Tibial artery (tissue), 4 donors: ENCODE measurements at regions not wholly inside any gene's neighbourhood (a gene's known extent, or its start where the extent isn't known, plus 50 kb on each side); places are given as distances from the start of the nearest gene placed in this dataset.

Experiments used
- DNase-seq, 2 donors: peaks; one replicate each; pipeline ENCODE4 v3.0.0-alpha.2; 2019
- H3K27ac ChIP-seq, 2 donors: fragments of 200-600 bp; sonication (generic) in 1 of 2; 1 replicate in 1 of 2; 2 replicates in 1 of 2; pipeline ENCODE4 v1.5.1; 2018 to 2019; ENCODE audit warnings: mild to moderate bottlenecking in 1 of 2
- H3K27me3 ChIP-seq, 2 donors: fragments of 200-600 bp; sonication (generic) in 1 of 2; one replicate each; pipeline versions ENCODE4 v1.5.1 to v1.6.0; 2016 to 2019
- H3K36me3 ChIP-seq, 3 donors: fragments of 200-600 bp; sonication (generic) in 2 of 3; one replicate each; pipeline ENCODE4 v1.5.1; 2016 to 2019; ENCODE audit warnings: mild to moderate bottlenecking in 2 of 3
- H3K4me1 ChIP-seq, 4 donors: fragments of 200-600 bp; sonication (generic) in 2 of 4; 1 replicate in 3 of 4; 2 replicates in 1 of 4; pipeline ENCODE4 v1.5.1; 2016 to 2019
- H3K4me3 ChIP-seq, 2 donors: fragments of 200-600 bp; sonication (generic) in 1 of 2; 1 replicate in 1 of 2; 2 replicates in 1 of 2; pipeline ENCODE4 v1.5.1; 2018 to 2019; ENCODE audit warnings: mild to moderate bottlenecking in 2 of 2
- H3K9me3 ChIP-seq, 3 donors: fragments of 200-600 bp; sonication (generic) in 1 of 3; one replicate each; pipeline ENCODE4 v1.5.1; 2016 to 2019
- CTCF ChIP-seq, 2 experiments: fragments of 200-600 bp in 1 of 2; fragments of 450-650 bp in 1 of 2; IDR thresholded peaks; one replicate each; pipeline ENCODE4 v1.5.1; 2017 to 2019; ENCODE audit warnings: antibody characterized with exemption in 2 of 2, mild to moderate bottlenecking in 1 of 2, moderate library complexity in 1 of 2
- intact Hi-C: fragments of 100-400 bp; cut with DNase I; formaldehyde crosslinking; loops from one replicate; pipeline ENCODE4 v1.15.0; 2023; ENCODE audit warnings: low total_unique reads

DNA sequence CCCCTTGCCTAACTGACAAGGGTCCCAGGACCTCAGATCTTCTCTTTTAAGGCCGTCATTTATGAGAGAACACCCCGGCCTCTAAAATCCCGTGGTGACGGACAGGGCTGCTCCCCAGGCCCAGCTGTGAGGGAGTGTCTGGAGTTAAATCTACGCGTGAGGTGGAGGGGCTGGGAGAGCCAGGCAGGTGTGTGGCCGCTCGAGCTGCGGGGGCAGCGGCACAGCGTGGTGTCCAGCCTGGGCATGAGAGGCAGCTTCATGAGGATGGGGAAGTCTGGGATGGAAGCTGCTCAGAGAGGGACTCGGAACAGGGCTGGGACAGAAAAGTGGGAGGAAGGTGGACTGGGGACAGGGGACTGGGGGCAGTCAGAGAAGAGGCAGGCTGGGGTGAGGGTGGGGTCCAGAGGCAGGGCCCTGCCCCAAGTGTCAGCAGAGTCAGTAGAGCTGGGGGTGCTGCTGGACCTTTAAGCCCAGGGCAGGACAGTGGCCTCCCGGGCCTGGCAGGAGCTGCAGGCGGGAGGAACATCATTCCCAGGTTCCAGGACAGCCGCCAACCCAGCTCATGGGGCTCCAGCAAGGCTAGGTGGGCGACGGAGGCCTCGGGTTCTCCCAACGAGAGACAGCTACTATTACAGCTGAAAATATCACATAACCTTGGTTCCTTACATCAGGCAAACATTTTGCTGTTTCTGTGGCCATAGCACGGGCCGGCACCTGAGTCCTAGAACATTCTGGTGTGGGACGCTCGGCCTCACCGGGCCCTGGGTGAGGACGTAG, 55.2 kb downstream of the JAKMIP3 start:
- Histone ChIP-seq H3K36me3 (no peaks in the 10 kb centered on the region), H3K4me1 (no peaks in the 10 kb centered on the region), H3K9me3 (no peaks in the 10 kb centered on the region), H3K4me3 (no peak overlapping the region), H3K27me3 (no peaks in the 10 kb centered on the region), H3K27ac (no peak overlapping the region)
- intact Hi-C loops = no loop called here
- no peak for TF ChIP-seq CTCF (IDR thresholded peaks at IDR 0.05)
- DNase-seq = no peak

- Histone ChIP-seq H3K4me3 (no peak overlapping the region), H3K4me1 (no peaks in the 10 kb centered on the region), H3K27me3 (no peaks in the 10 kb centered on the region), H3K36me3 (no peaks in the 10 kb centered on the region), H3K9me3 (no peaks in the 10 kb centered on the region), H3K27ac (no peak overlapping the region)
- intact Hi-C loops = no loop called here
- no peak for DNase-seq
- no peak for TF ChIP-seq CTCF (IDR thresholded peaks at IDR 0.05)
These were observed 55.7 kb downstream of the JAKMIP3 start for GRCh38 chr10:132121511-132121830.

GRCh38 chr10:132122097-132122861, 56.5 kb downstream of the JAKMIP3 start:
- DNase-seq = no peak
- Histone ChIP-seq H3K4me1 (no peaks in the 10 kb centered on the region), H3K27me3 (no peaks in the 10 kb centered on the region), H3K27ac (no peak overlapping the region), H3K9me3 (no peaks in the 10 kb centered on the region), H3K4me3 (no peak overlapping the region), H3K36me3 (no peaks in the 10 kb centered on the region)
- intact Hi-C loops = no loop called here
- no peak for TF ChIP-seq CTCF (IDR thresholded peaks at IDR 0.05)

GRCh38 chr10:132122939-132123445, 57.2 kb downstream of the JAKMIP3 start:
- Histone ChIP-seq H3K27me3 (no peaks in the 10 kb centered on the region), H3K27ac (no peak overlapping the region), H3K36me3 (no peaks in the 10 kb centered on the region), H3K9me3 (no peaks in the 10 kb centered on the region), H3K4me1 (no peaks in the 10 kb centered on the region), H3K4me3 (no peak overlapping the region)
- DNase-seq = no peak
- no peak for TF ChIP-seq CTCF (IDR thresholded peaks at IDR 0.05)
- intact Hi-C loops = no loop called here

GRCh38 chr10:132123606-132124005, 57.9 kb downstream of the JAKMIP3 start:
- DNase-seq = no peak
- H3K9me3 ChIP-seq = no peaks in the 10 kb centered on the region
- H3K4me3 ChIP-seq = no peak overlapping the region
- H3K36me3 ChIP-seq = no peaks in the 10 kb centered on the region
- intact Hi-C loops = no loop called here
- H3K4me1 ChIP-seq = no peaks in the 10 kb centered on the region
- H3K27ac ChIP-seq = no peak overlapping the region
- no peak for TF ChIP-seq CTCF (IDR thresholded peaks at IDR 0.05)
- no peaks in the 10 kb centered on the region for H3K27me3 ChIP-seq
